ENCODE measurements at regions not wholly inside any gene's neighbourhood (a gene's known extent, or its start where the extent isn't known, plus 50 kb on each side); places are given as distances from the start of the nearest gene placed in this dataset.
"Not testable (repeated sequence)": the region's sequence is repeated elsewhere in the genome, so short reads cannot be mapped to it uniquely, and the experiment has no call there.

DNA sequence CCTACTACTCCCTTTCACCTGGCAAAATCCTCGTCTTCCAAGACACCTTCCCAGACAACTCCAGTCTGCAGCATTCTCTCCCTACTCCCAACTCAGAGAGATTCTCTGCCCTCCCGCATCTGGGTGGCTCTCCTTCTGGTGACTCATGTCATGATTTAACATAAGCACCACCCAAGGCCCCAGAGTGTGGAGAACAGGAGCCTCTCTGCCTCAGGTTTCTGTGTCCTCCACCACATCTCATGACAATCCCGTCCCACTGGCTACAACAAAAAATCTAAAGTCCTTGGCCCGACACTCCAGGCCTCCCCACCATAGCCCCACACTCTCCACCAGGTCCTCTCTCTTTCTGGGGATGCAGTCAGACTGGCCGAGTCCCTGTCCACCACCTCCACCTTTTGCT, 197.1 kb downstream of the BCL11A start:
- no peak for DNase-seq

- DNase-seq, result no peak
Observed at GRCh38 chr2:60355849-60356261, 197.6 kb downstream of the BCL11A start.

- DNase-seq, result no peak
Observed at GRCh38 chr2:60354713-60355112, 198.7 kb downstream of the BCL11A start.

GRCh38 chr2:60353863-60354262, 199.6 kb downstream of the BCL11A start:
- no peak for DNase-seq

DNA sequence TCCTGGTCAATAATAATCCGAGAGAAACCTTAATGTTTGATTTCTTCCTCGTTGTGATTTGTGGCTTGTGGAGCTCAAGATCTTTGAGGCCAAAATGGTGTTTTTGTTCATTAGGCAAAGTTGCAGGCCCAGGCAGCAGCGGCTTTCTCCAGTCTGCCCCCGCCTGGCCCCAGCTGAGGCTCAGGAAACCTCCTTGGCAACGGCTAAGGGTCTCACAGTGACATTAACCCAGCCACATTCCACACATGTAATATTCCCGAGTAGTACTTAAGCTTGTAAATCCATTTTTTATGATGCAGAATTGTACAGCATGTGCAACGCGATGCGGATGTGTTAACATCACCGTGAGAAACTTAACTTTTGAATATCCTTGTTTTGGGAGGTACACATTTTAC, 200.1 kb downstream of the BCL11A start:
- DNase-seq, result no peak

- no peak for DNase-seq
Observed at GRCh38 chr2:60352491-60353405, 200.7 kb downstream of the BCL11A start.

GRCh38 chr2:60351802-60352201, 201.7 kb downstream of the BCL11A start:
- no peak for DNase-seq

DNA sequence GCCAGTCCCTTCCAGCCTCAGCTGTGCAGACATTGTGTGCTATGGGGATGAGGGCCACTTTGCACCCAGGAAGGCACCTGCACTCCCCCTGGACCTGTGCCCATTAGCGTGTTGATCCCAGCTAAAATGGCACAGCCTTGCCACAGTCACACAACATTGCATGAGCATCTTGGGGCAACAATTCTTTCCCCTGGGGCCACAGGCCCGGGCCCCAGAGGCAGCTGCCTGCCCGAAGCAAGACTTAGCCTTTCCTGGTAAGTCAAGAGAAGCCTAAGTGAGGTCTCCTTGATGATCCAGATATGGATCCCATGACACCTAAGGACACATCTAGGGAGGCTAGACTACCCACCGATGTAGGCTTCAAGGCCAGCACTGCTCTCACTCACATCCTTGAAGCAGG, 202.1 kb downstream of the BCL11A start:
- no peak for DNase-seq

DNA sequence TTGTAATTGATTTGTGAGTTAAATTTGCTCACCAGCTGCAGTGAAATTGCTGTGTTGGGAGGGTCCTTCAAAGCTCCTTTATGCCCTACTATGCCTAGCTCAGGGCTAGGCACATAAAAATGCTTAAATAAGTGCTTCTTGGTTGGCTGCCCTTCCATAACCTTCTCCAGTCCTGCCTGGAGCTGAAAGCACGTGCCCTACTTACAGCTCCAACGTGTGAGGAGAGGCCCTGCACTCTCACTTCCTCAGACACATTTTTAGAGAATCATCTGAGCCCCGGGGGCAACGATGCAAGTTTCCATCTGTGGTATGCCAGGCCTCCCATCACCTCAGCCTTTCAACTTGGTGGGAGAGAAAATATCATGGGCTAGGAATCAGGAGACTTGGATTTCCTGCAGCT, 202.7 kb downstream of the BCL11A start:
- DNase-seq, result no peak

DNA sequence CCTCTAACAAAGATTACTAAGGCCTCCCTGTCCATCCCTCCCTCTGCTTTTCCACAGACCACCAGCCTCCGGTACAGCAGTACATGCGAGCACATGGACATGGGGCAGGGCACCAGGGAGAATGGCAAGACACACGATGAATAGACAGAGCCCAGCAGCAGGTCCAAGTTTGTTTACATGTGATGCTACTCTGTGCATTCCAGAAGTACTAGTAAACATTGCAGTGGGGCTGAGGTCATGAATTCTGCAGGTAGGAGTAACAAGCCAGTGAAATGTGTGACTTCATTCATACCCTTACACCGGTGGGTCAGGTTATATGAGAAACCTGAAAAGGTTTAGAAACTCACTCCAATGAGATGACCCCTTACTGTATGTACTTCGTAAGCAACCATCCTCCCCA, 205.7 kb downstream of the BCL11A start:
- DNase-seq, result no peak

DNA sequence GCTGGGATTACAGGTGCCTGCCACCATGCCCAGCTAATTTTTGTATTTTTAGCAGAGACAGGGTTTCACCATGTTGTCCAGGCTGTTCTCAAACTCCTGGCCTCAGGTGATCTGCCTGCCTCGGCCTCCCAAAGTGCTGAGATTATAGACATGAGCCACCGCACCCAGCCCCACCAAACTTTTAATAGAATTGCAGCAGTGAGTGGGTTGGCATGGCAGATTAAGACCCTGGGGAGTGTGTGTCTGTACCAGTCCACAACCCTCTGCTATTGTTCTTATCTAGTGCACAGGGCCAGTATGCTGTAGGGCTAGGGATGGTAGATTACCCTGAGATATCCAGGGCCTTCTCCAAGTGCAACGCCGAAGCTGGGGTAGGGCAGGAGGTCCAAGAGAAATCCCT, 211.0 kb downstream of the BCL11A start:
- DNase-seq, result not testable (repeated sequence)

GRCh38 chr2:60341151-60341550, 212.3 kb downstream of the BCL11A start:
- no peak for DNase-seq

GRCh38 chr2:60339286-60339685, 214.2 kb downstream of the BCL11A start:
- DNase-seq, result no peak

GRCh38 chr2:60337142-60337497, 216.3 kb downstream of the BCL11A start:
- no peak for DNase-seq

- no peak for DNase-seq
Observed at GRCh38 chr2:60336442-60337141, 216.9 kb downstream of the BCL11A start.

- DNase-seq, result no peak
Observed at GRCh38 chr2:60335533-60336237, 217.8 kb downstream of the BCL11A start.

- DNase-seq, result no peak
Observed at GRCh38 chr2:60334610-60335009, 218.8 kb downstream of the BCL11A start.

DNA sequence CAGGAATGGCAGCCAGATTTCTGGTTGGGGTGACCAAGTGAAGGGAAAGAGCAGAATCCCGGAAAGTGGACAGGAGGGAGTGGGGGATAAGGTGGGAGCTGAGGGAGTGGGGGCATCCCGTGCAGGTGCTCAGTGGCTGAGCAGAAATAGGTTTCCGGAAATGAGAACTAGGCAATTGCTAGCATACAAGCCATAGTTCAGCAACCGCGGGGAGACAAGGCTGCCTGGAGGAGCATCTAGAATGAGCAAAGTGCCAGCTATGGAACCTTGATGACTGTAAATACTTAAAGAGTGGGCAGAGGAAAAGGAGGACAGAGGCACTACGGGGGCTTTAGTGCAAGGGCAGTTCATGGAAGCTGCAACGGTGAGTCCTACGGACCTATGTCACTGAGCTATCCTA, 220.2 kb downstream of the BCL11A start:
- no peak for DNase-seq

- DNase-seq, result no peak
Observed at GRCh38 chr2:60331115-60331809, 222.2 kb downstream of the BCL11A start.

- no peak for DNase-seq
Observed at GRCh38 chr2:60329225-60329624, 224.2 kb downstream of the BCL11A start.

DNA sequence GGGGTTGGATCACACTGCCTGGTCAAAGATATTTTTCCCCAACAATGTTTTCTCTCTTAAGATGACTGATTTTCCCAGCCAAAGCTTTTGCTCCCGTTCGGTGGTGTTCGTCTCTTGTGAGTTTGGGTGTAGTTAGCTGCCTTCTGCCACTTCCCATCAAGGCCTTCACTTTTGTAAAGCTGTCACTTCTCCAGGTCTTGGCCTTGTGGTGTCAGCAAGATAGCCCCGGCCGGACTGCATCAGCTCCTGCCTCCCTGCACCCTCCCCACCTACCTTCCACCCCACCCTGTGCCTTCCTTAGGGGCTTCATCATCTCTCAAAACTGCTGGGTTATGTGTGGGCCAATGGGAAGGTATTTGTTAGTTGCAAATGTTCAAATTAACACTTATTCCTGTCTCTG, 228.9 kb downstream of the BCL11A start:
- DNase-seq, result no peak

DNA sequence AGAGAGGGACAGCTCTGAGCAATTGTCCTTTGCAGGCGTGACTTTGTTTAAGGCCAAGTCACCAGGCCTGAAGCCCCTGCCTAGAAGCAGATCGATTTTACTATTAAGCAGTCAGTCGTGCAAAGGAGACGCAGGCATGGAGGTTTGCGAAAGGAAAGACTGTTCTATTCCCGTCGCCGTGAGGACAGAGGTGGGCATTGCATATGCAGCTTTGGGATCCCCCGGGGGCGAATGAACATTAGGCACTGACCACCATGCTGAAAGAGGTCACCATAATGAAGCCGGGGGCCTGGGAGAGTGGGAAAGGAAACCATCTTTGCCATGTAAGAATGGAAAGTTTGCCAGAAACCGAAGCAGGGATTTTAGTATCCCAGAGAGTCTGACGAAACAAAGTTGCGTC, 231.6 kb downstream of the BCL11A start:
- DNase-seq, result no peak

GRCh38 chr2:60320724-60321123, 232.7 kb downstream of the BCL11A start:
- no peak for DNase-seq
